ENCODE measurements at regions not wholly inside any gene's neighbourhood (a gene's known extent, or its start where the extent isn't known, plus 50 kb on each side); places are given as distances from the start of the nearest gene placed in this dataset.
"Not testable (repeated sequence)": the region's sequence is repeated elsewhere in the genome, so short reads cannot be mapped to it uniquely, and the experiment has no call there.

GRCh38 chr7:90053094-90053493 is 101.2 kb upstream of the STEAP1 start:
- no peaks in the 10 kb centered on the region for H3K36me3 ChIP-seq (replicated peaks in 1 of 2)
- no peaks in the 10 kb centered on the region for H3K9me3 ChIP-seq (replicated peaks in 1 of 3)
- no peak overlapping the region for H3K4me3 ChIP-seq
- TF ChIP-seq CTCF (IDR thresholded peaks at IDR 0.05): no peak
- TF ChIP-seq POLR2A (IDR thresholded peaks at IDR 0.05): no peak
- H3K27me3 ChIP-seq: no peaks in the 10 kb centered on the region
- no peak for DNase-seq
- intact Hi-C loops (cut with DNase I): no loop called here
- H3K4me1 ChIP-seq (replicated peaks in 1 of 2): no peaks in the 10 kb centered on the region
- WGBS, 4 donors: 75 to 91% (median 82%) methylated on average over 3 of the region's 3 CpGs
- H3K27ac ChIP-seq: no peak overlapping the region

DNA sequence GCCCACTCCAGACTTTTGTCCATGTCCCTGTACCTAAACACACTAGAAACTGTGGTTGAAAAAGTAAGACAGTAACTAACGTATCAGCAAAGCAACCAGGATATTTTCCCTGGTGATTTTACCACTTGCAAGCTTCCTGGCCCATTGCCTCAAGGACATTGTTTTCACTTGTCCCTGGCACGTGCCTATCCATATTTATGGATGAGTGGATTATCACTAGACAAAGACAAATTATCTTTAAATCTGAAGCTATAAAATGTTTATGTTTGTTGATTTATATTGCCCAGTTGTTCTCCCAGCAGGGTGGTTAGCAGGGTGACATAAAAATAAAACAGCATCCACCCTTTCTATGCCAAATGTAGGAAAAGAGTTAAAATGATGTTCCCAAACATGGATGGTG is 93.2 kb upstream of the STEAP1 start:
- Histone ChIP-seq H3K27ac (no peak overlapping the region), H3K4me1 (replicated peaks in 1 of 2) (no peaks in the 10 kb centered on the region), H3K27me3 (no peaks in the 10 kb centered on the region), H3K36me3 (replicated peaks in 1 of 2) (no peaks in the 10 kb centered on the region), H3K4me3 (no peak overlapping the region), H3K9me3 (replicated peaks in 1 of 3) (no peaks in the 10 kb centered on the region)
- 21 to 33% (median 24%) methylated on average over 2 of the region's 2 CpGs for WGBS, 4 donors
- no peak for DNase-seq
- intact Hi-C loops (cut with DNase I): no loop called here
- no peak for TF ChIP-seq CTCF (IDR thresholded peaks at IDR 0.05)

- Histone ChIP-seq H3K4me1 (replicated peaks in 1 of 2) (no peaks in the 10 kb centered on the region), H3K36me3 (replicated peaks in 1 of 2) (no peaks in the 10 kb centered on the region), H3K9me3 (replicated peaks in 1 of 3) (no peaks in the 10 kb centered on the region), H3K4me3 (no peak overlapping the region), H3K27ac (no peak overlapping the region), H3K27me3 (no peaks in the 10 kb centered on the region)
- WGBS, 4 donors: 86 to 93% (median 88%) methylated on average over 2 of the region's 2 CpGs
- intact Hi-C loops (cut with DNase I): no loop called here
- DNase-seq: no peak
- TF ChIP-seq POLR2A (IDR thresholded peaks at IDR 0.05) (no peak), CTCF (IDR thresholded peaks at IDR 0.05) (no peak)
Observed at GRCh38 chr7:90064370-90064769, 89.9 kb upstream of the STEAP1 start.

DNA sequence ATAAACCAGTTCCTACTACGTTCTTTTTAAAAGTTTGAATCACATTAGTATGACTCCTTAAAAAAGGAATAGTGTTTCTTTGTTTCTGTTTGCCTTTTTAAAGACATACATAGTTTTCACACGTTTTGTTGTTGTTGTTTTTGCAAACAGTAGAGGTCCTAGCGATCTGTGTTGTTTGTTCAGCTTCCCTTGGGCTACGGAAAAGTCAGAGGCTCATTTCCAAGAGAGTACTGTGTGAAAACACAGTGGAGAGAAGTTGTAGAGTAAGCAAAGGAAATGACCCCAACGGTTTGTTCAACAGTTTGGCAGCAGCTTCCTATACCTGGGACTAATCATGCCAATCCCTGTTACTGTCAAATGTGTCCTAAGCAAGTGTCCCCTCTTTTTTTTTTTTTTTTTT is 87.1 kb upstream of the STEAP1 start:
- H3K4me1 ChIP-seq (replicated peaks in 1 of 2): no peaks in the 10 kb centered on the region
- H3K36me3 ChIP-seq (replicated peaks in 1 of 2): no peaks in the 10 kb centered on the region
- no peak overlapping the region for H3K27ac ChIP-seq
- DNase-seq: no peak
- intact Hi-C loops (cut with DNase I): no loop called here
- 26 to 35% (median 32%) methylated on average over 5 of the region's 5 CpGs for WGBS, 4 donors
- no peak for TF ChIP-seq POLR2A (IDR thresholded peaks at IDR 0.05)
- no peak for TF ChIP-seq CTCF (IDR thresholded peaks at IDR 0.05)
- no peaks in the 10 kb centered on the region for H3K27me3 ChIP-seq
- H3K9me3 ChIP-seq (replicated peaks in 1 of 3): no peaks in the 10 kb centered on the region
- H3K4me3 ChIP-seq: no peak overlapping the region

- WGBS, 4 donors: 50 to 66% (median 53%) methylated on average over 3 to 4 of the region's 4 CpGs
- DNase-seq; H3K9me3 ChIP-seq (replicated peaks in 1 of 3); H3K27ac ChIP-seq; H3K36me3 ChIP-seq (replicated peaks in 1 of 2); intact Hi-C loops (cut with DNase I); H3K4me3 ChIP-seq; H3K27me3 ChIP-seq; H3K4me1 ChIP-seq (replicated peaks in 1 of 2): not testable (repeated sequence)
Observed at GRCh38 chr7:90070238-90070637, 84.0 kb upstream of the STEAP1 start.
